ENCODE measurements at regions not wholly inside any gene's neighbourhood (a gene's known extent, or its start where the extent isn't known, plus 50 kb on each side); places are given as distances from the start of the nearest gene placed in this dataset.
A peak's percentile ranks its signal among the peaks of the same experiment; 100 is the strongest.

- peak in 1 of 3 donors; percentile 13 for TF ChIP-seq POLR2A (IDR thresholded peaks at IDR 0.05)
- no peak for TF ChIP-seq CTCF (IDR thresholded peaks at IDR 0.05)
Measured at GRCh38 chr7:3094701-3095445, 51.2 kb upstream of the CARD11 start.
